ENCODE measurements at regions not wholly inside any gene's neighbourhood (a gene's known extent, or its start where the extent isn't known, plus 50 kb on each side); places are given as distances from the start of the nearest gene placed in this dataset.

DNA sequence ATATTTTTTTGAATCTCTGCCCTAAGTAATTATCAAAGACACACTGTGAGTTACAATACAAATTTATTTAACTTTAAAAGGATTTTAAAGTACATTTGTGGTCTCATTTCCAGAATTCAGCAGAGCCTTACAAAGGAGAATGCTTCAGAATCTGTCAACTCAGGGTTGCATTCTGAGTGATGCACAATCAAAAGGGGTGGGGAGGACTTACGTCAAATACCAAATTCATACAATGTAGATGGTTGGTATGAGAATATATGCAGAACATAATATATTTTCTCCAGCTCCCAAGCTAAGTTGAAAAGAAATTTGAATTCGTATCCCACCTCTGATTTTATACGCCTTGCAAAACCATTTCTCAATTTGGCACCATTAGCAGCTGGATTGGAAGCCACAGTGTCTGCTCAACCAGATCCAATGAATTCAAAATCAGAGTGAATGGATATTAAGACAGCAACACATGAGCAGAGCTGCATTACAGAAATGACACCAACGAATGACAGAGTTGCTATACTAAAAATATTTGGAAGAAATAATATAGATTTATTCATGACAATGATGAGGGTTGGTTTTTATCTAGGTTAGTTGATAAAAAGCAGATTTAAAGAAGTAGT, 110.4 kb upstream of the CFAP20DC start:
- TF ChIP-seq, protein P1, sequence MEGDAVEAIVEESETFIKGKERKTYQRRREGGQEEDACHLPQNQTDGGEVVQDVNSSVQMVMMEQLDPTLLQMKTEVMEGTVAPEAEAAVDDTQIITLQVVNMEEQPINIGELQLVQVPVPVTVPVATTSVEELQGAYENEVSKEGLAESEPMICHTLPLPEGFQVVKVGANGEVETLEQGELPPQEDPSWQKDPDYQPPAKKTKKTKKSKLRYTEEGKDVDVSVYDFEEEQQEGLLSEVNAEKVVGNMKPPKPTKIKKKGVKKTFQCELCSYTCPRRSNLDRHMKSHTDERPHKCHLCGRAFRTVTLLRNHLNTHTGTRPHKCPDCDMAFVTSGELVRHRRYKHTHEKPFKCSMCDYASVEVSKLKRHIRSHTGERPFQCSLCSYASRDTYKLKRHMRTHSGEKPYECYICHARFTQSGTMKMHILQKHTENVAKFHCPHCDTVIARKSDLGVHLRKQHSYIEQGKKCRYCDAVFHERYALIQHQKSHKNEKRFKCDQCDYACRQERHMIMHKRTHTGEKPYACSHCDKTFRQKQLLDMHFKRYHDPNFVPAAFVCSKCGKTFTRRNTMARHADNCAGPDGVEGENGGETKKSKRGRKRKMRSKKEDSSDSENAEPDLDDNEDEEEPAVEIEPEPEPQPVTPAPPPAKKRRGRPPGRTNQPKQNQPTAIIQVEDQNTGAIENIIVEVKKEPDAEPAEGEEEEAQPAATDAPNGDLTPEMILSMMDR (IDR thresholded peaks at IDR 0.05): no peak
- TF ChIP-seq POLR2A (IDR thresholded peaks at IDR 0.05): no peak
- TF ChIP-seq POLR2AphosphoS5 (IDR thresholded peaks at IDR 0.05; ENCODE audit: insufficient read depth in 1 of 2, low read depth in 1 of 2): no peak

Measured in vagina (tissue), 2 donors.